ENCODE measurements at regions not wholly inside any gene's neighbourhood (a gene's known extent, or its start where the extent isn't known, plus 50 kb on each side); places are given as distances from the start of the nearest gene placed in this dataset.

DNA sequence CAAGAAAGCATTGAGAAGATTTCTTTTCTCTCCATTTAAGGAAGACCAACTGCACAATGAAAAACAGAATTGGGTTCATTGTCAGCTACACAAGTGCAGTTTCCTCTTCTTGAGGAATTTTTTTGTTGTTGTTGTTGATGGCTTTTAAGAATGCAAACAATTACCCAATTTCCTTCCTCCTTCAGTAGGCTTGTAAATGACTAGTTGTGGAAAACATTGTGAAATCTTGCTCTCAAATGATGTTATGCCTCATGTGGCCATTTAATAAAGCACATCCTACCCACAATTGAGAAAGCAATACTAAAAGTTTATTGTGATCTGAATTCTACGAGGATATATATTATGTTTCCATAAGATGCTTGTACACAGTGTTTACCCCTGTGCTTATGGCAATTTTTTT is 171.6 kb downstream of the FAM174A start:
- TF ChIP-seq, protein P1, sequence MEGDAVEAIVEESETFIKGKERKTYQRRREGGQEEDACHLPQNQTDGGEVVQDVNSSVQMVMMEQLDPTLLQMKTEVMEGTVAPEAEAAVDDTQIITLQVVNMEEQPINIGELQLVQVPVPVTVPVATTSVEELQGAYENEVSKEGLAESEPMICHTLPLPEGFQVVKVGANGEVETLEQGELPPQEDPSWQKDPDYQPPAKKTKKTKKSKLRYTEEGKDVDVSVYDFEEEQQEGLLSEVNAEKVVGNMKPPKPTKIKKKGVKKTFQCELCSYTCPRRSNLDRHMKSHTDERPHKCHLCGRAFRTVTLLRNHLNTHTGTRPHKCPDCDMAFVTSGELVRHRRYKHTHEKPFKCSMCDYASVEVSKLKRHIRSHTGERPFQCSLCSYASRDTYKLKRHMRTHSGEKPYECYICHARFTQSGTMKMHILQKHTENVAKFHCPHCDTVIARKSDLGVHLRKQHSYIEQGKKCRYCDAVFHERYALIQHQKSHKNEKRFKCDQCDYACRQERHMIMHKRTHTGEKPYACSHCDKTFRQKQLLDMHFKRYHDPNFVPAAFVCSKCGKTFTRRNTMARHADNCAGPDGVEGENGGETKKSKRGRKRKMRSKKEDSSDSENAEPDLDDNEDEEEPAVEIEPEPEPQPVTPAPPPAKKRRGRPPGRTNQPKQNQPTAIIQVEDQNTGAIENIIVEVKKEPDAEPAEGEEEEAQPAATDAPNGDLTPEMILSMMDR (IDR thresholded peaks at IDR 0.05): peak in 1 of 3 donors; percentile 11
- TF ChIP-seq POLR2A (IDR thresholded peaks at IDR 0.05) (no peak), POLR2AphosphoS5 (IDR thresholded peaks at IDR 0.05) (no peak)

All from breast epithelium (tissue), 3 donors.